Neuronal stem cell (in vitro differentiated cells): ENCODE measurements at regions not wholly inside any gene's neighbourhood (a gene's known extent, or its start where the extent isn't known, plus 50 kb on each side); places are given as distances from the start of the nearest gene placed in this dataset.

Experiments used
- DNase-seq: peaks from one replicate; pipeline ENCODE4 v3.0.0-alpha.2; 2013; ENCODE audit warnings: low spot score
- H2AFZ ChIP-seq: one replicate; pipeline ENCODE4 v1.6.1; 2013; ENCODE audit warnings: mild to moderate bottlenecking, low read length, inconsistent platforms
- H2AK5ac ChIP-seq: 2 replicates; pipeline ENCODE4 v1.6.1; 2013; ENCODE audit warnings: low read depth, mild to moderate bottlenecking, inconsistent platforms, low read length, moderate library complexity, mixed read lengths
- H2BK120ac ChIP-seq: 2 replicates; pipeline ENCODE4 v1.6.1; 2013; ENCODE audit warnings: low read depth, mild to moderate bottlenecking, inconsistent platforms, low read length, moderate library complexity, mixed read lengths
- H2BK12ac ChIP-seq: one replicate; pipeline ENCODE4 v1.6.1; 2013; ENCODE audit warnings: low read length, inconsistent platforms
- H2BK15ac ChIP-seq: 2 replicates; pipeline ENCODE4 v1.6.1; 2013; ENCODE audit warnings: mild to moderate bottlenecking, low read length, inconsistent platforms, mixed read lengths
- H2BK5ac ChIP-seq: one replicate; pipeline ENCODE4 v1.6.1; 2013; ENCODE audit warnings: inconsistent platforms, mild to moderate bottlenecking, low read length, moderate library complexity
- H3K14ac ChIP-seq: one replicate; pipeline ENCODE4 v1.6.1; 2013; ENCODE audit warnings: low read length, inconsistent platforms
- H3K18ac ChIP-seq: 2 replicates; pipeline ENCODE4 v1.6.1; 2013; ENCODE audit warnings: low read length, inconsistent platforms
- H3K23ac ChIP-seq: 2 replicates; pipeline ENCODE4 v1.6.1; 2013; ENCODE audit warnings: low read depth, mild to moderate bottlenecking, mixed read lengths, low read length, inconsistent platforms; ENCODE audit not compliant: poor library complexity
- H3K27ac ChIP-seq: replicated peaks from 3 replicates; pipeline ENCODE4 v1.5.1; 2013; ENCODE audit warnings: low read length, inconsistent platforms
- H3K27me3 ChIP-seq, 3 experiments: 2 replicates each; pipeline ENCODE4 v1.6.1; 2013; ENCODE audit warnings: low read length in 3 of 3, mild to moderate bottlenecking in 2 of 3, inconsistent platforms in 1 of 3, low read depth in 1 of 3, mixed read lengths in 1 of 3, moderate library complexity in 1 of 3; ENCODE audit not compliant: control insufficient read depth in 3 of 3, insufficient read depth in 3 of 3
- H3K36me3 ChIP-seq, 2 donors: replicated peaks in 1 of 2; 2 replicates each; pipeline ENCODE4 v1.6.1; 2013; ENCODE audit warnings: low read length in 2 of 2; ENCODE audit not compliant: control insufficient read depth in 2 of 2, insufficient read depth in 2 of 2
- H3K4ac ChIP-seq: 2 replicates; pipeline ENCODE4 v1.6.1; 2013; ENCODE audit warnings: inconsistent platforms, mild to moderate bottlenecking, low read length, moderate library complexity
- H3K4me1 ChIP-seq, 2 donors: 1 replicate in 1 of 2; 2 replicates in 1 of 2; pipeline ENCODE4 v1.6.1; 2013; ENCODE audit warnings: low read length in 2 of 2, low read depth in 1 of 2; ENCODE audit not compliant: control insufficient read depth in 2 of 2, insufficient read depth in 1 of 2
- H3K4me2 ChIP-seq: one replicate; pipeline ENCODE4 v1.6.1; 2013; ENCODE audit warnings: mild to moderate bottlenecking, low read length, inconsistent platforms; ENCODE audit not compliant: insufficient read depth, poor library complexity, severe bottlenecking
- H3K4me3 ChIP-seq, 2 donors: 2 replicates each; pipeline ENCODE4 v1.5.1; 2013; ENCODE audit warnings: low read length in 2 of 2, mild to moderate bottlenecking in 2 of 2, inconsistent platforms in 1 of 2, moderate library complexity in 1 of 2
- H3K79me1 ChIP-seq: one replicate; pipeline ENCODE4 v1.6.1; 2013; ENCODE audit warnings: low read depth, mild to moderate bottlenecking, inconsistent platforms, low read length, moderate library complexity
- H3K9ac ChIP-seq: one replicate; pipeline ENCODE4 v1.6.1; 2013; ENCODE audit warnings: mild to moderate bottlenecking, low read depth, low read length, inconsistent platforms; ENCODE audit not compliant: poor library complexity
- H3K9me3 ChIP-seq, 2 donors: replicated peaks in 1 of 2; 2 replicates each; pipeline versions ENCODE3 to v1.6.1; 2013; ENCODE audit warnings: low read length in 2 of 2, mild to moderate bottlenecking in 2 of 2, inconsistent platforms in 1 of 2, low read depth in 1 of 2, mixed read lengths in 1 of 2, moderate library complexity in 1 of 2; ENCODE audit not compliant: control insufficient read depth in 2 of 2, insufficient read depth in 1 of 2
- H4K8ac ChIP-seq: one replicate; pipeline ENCODE4 v1.6.1; 2013; ENCODE audit warnings: low read depth, mild to moderate bottlenecking, inconsistent platforms, low read length, moderate library complexity
- H4K91ac ChIP-seq: one replicate; pipeline ENCODE4 v1.6.1; 2013; ENCODE audit warnings: low read length, low read depth, mild to moderate bottlenecking, inconsistent platforms; ENCODE audit not compliant: poor library complexity
- WGBS, 2 donors: extraction: QIAGEN DNeasy Blood & Tissue Kit; methylation state at CpG; one replicate each; pipeline ENCODE4 v1.1.7; 2013; ENCODE audit warnings: missing lambda C conversion rate in 2 of 2, mixed read lengths in 1 of 2; ENCODE audit not compliant: insufficient read length in 2 of 2, insufficient replicate concordance in 1 of 2; ENCODE audit errors: extremely low coverage in 2 of 2; 5-methylcytosine and 5-hydroxymethylcytosine counted together

- no peak overlapping the region for H3K9ac ChIP-seq
- no peak overlapping the region for H2AFZ ChIP-seq
- peak overlapping the region; percentile 15 for H2BK15ac ChIP-seq
- no peak overlapping the region for H2AK5ac ChIP-seq
- no peaks in the 10 kb centered on the region for H3K36me3 ChIP-seq
- H2BK120ac ChIP-seq: no peak overlapping the region
- no peaks in the 10 kb centered on the region for H3K27me3 ChIP-seq
- H2BK12ac ChIP-seq: peak overlapping the region; percentile 76
- peaks cover 0 to 2% of the 10 kb centered on the region in 2 donors for H3K4me1 ChIP-seq
- no peak overlapping the region for H3K4ac ChIP-seq
- H3K9me3 ChIP-seq: peaks cover 0 to 2% of the 10 kb centered on the region in 2 donors
- no peak overlapping the region for H4K8ac ChIP-seq
- H2BK5ac ChIP-seq: no peak overlapping the region
- no peaks in the 10 kb centered on the region for H3K79me1 ChIP-seq
- no CpG with 5 or more reads among the region's 3 CpGs for WGBS, 2 donors
- H3K14ac ChIP-seq: no peak overlapping the region
- no peak overlapping the region for H3K27ac ChIP-seq
- DNase-seq: no peak
- H3K4me2 ChIP-seq: no peak overlapping the region
- no peak overlapping the region for H4K91ac ChIP-seq
- H3K23ac ChIP-seq: no peak overlapping the region
- no peak overlapping the region for H3K4me3 ChIP-seq
- peak overlapping the region; percentile 62 for H3K18ac ChIP-seq
Measured at GRCh38 chr19:30094756-30095140, 152.7 kb downstream of the URI1 start.

DNA sequence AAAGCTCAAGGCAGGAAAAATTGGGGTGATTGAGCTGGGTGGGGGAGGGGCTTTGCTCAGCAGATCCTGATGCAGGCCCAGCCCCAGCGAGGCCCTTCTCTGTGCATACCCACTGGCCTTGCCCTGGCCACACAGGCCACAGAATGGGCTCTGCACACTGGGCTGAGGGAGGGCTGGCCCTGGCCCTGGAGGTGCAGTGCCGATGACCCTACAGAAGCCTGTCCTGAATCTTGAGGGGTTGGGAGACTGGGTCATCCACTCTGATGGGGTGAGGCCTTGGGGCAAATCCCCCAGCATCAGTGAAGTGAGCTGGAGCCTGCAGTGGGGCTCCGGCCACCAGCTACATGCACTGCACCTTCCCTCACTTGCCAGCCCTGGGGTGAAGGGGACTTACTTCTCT, 153.1 kb downstream of the URI1 start:
- Histone ChIP-seq H2AK5ac (no peak overlapping the region), H3K18ac (peak overlapping the region; percentile 4), H3K27me3 (no peaks in the 10 kb centered on the region), H3K9me3 (peaks cover 0 to 2% of the 10 kb centered on the region in 2 donors), H2BK5ac (no peak overlapping the region), H3K23ac (no peak overlapping the region), H3K27ac (no peak overlapping the region), H4K8ac (no peak overlapping the region), H2BK12ac (no peak overlapping the region), H4K91ac (no peak overlapping the region), H3K9ac (no peak overlapping the region), H3K4me3 (no peak overlapping the region), H2AFZ (no peak overlapping the region), H3K4me2 (no peak overlapping the region), H2BK120ac (no peak overlapping the region), H3K79me1 (no peaks in the 10 kb centered on the region), H3K36me3 (no peaks in the 10 kb centered on the region), H3K4ac (no peak overlapping the region), H3K14ac (no peak overlapping the region), H2BK15ac (no peak overlapping the region), H3K4me1 (peaks cover 0 to 2% of the 10 kb centered on the region in 2 donors)
- WGBS, 2 donors: no CpG with 5 or more reads among the region's 3 CpGs
- DNase-seq: no peak

DNA sequence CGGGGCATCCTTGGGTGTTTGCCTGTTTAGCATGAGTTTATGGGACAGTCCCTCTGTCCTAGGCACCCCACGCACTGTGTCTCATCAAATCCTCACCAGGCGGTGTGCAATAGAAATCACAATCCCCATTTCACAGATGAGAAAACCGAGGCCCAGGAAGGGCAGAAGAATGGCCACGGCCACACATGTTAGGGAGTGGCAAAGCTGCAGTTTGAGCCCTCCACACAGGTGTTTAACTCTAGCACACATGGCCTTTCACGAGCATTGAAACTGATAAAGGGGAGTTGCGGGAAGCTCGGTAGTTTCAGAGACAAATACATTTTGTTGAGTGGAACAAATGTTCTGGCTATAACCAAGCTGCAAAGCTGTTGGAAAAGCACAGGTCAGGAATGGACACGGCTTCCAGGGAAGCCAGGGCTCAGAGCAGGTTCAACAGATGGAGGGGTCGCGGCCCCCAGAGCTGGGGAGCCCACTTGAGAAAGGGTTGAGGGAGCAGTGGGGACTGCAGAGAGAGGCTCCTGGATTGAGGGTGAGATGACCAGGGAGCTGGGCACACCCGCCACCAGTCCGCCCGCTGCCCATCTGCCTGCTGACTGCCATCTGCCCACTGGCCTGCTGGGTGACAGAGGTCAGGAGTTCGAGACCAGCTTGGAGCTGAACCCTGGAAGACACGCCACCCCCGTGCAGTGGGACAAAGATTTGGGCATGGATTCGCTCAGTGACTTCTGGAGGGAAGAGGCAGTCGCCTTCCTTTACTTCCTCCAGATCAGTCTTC, 154.7 kb downstream of the URI1 start:
- H4K91ac ChIP-seq: no peak overlapping the region
- no peak overlapping the region for H3K4ac ChIP-seq
- H4K8ac ChIP-seq: no peak overlapping the region
- no peak overlapping the region for H3K14ac ChIP-seq
- H3K36me3 ChIP-seq: no peaks in the 10 kb centered on the region
- no peak for DNase-seq
- H3K79me1 ChIP-seq: no peaks in the 10 kb centered on the region
- no CpG with 5 or more reads among the region's 19 CpGs for WGBS, 2 donors
- H3K23ac ChIP-seq: peak overlapping the region; percentile 45
- H3K9me3 ChIP-seq: peaks cover 0 to 3% of the 10 kb centered on the region in 2 donors
- peak overlapping the region; percentile 10 for H3K9ac ChIP-seq
- peak overlapping the region; percentile 64 for H2AK5ac ChIP-seq
- H3K4me2 ChIP-seq: no peak overlapping the region
- H2BK120ac ChIP-seq: no peak overlapping the region
- no peak overlapping the region for H2BK5ac ChIP-seq
- no peaks in the 10 kb centered on the region for H3K27me3 ChIP-seq
- H3K18ac ChIP-seq: peak overlapping the region; percentile 62
- H2BK15ac ChIP-seq: no peak overlapping the region
- H3K4me3 ChIP-seq: no peak overlapping the region
- no peak overlapping the region for H2BK12ac ChIP-seq
- peaks cover 0 to 2% of the 10 kb centered on the region in 2 donors for H3K4me1 ChIP-seq
- H3K27ac ChIP-seq: no peak overlapping the region
- no peak overlapping the region for H2AFZ ChIP-seq

- no peak overlapping the region for H2AFZ ChIP-seq
- no peak overlapping the region for H4K8ac ChIP-seq
- H3K27ac ChIP-seq: no peak overlapping the region
- H3K14ac ChIP-seq: no peak overlapping the region
- no peak overlapping the region for H3K4ac ChIP-seq
- no peak overlapping the region for H2BK5ac ChIP-seq
- H3K79me1 ChIP-seq: no peaks in the 10 kb centered on the region
- H3K9me3 ChIP-seq: peaks cover 0 to 4% of the 10 kb centered on the region in 2 donors
- H4K91ac ChIP-seq: no peak overlapping the region
- H2AK5ac ChIP-seq: no peak overlapping the region
- H2BK15ac ChIP-seq: no peak overlapping the region
- no peak overlapping the region for H3K23ac ChIP-seq
- no peak overlapping the region for H3K4me3 ChIP-seq
- no peaks in the 10 kb centered on the region for H3K27me3 ChIP-seq
- peaks cover 0 to 1% of the 10 kb centered on the region in 2 donors for H3K4me1 ChIP-seq
- DNase-seq: no peak
- no peak overlapping the region for H3K9ac ChIP-seq
- H3K36me3 ChIP-seq: no peaks in the 10 kb centered on the region
- no CpG with 5 or more reads among the region's 9 CpGs for WGBS, 2 donors
- no peak overlapping the region for H3K4me2 ChIP-seq
- no peak overlapping the region for H2BK12ac ChIP-seq
- H3K18ac ChIP-seq: peak overlapping the region; percentile 7
- no peak overlapping the region for H2BK120ac ChIP-seq
Measured at GRCh38 chr19:30097746-30098280, 155.8 kb downstream of the URI1 start.
